ENCODE measurements at regions not wholly inside any gene's neighbourhood (a gene's known extent, or its start where the extent isn't known, plus 50 kb on each side); places are given as distances from the start of the nearest gene placed in this dataset.

GRCh38 chr21:36609654-36610053 is 89.3 kb upstream of the SIM2 start:
- H3K36me3 Mint-ChIP-seq (ENCODE audit: insufficient read depth, unreplicated experiment), result no peaks in the 10 kb centered on the region
- H3K27ac Mint-ChIP-seq (ENCODE audit: unreplicated experiment), result no peak overlapping the region
- no peak for DNase-seq
- H3K4me1 Mint-ChIP-seq (ENCODE audit: low read depth, unreplicated experiment), result no peaks in the 10 kb centered on the region
- BruUV-seq (replicated peaks), result no TSS peak
- intact Hi-C loops (cut with micrococcal nuclease; ENCODE audit: unreplicated experiment), result no loop called here
- peaks cover 68% of the 10 kb centered on the region for H3K27me3 Mint-ChIP-seq (ENCODE audit: unreplicated experiment)
- no peak overlapping the region for H3K4me3 Mint-ChIP-seq (ENCODE audit: low read depth, unreplicated experiment)
- H3K9me3 Mint-ChIP-seq (ENCODE audit: low read depth, unreplicated experiment), result no peaks in the 10 kb centered on the region
- no peak for TF ChIP-seq CTCF (IDR thresholded peaks at IDR 0.05; ENCODE audit: unreplicated experiment)
- CTCF ChIA-PET, result no interaction called here

- H3K27ac Mint-ChIP-seq (ENCODE audit: unreplicated experiment), result no peak overlapping the region
- BruUV-seq (replicated peaks), result no TSS peak
- CTCF ChIA-PET, result no interaction called here
- no peaks in the 10 kb centered on the region for H3K4me1 Mint-ChIP-seq (ENCODE audit: low read depth, unreplicated experiment)
- H3K36me3 Mint-ChIP-seq (ENCODE audit: insufficient read depth, unreplicated experiment), result no peaks in the 10 kb centered on the region
- no peak for DNase-seq
- peaks cover 66% of the 10 kb centered on the region for H3K27me3 Mint-ChIP-seq (ENCODE audit: unreplicated experiment)
- intact Hi-C loops (cut with micrococcal nuclease; ENCODE audit: unreplicated experiment), result no loop called here
- no peak overlapping the region for H3K4me3 Mint-ChIP-seq (ENCODE audit: low read depth, unreplicated experiment)
- no peak for TF ChIP-seq CTCF (IDR thresholded peaks at IDR 0.05; ENCODE audit: unreplicated experiment)
- H3K9me3 Mint-ChIP-seq (ENCODE audit: low read depth, unreplicated experiment), result no peaks in the 10 kb centered on the region
Observed at GRCh38 chr21:36610201-36610600, 88.7 kb upstream of the SIM2 start.

GRCh38 chr21:36610935-36611334 is 88.0 kb upstream of the SIM2 start:
- Mint-ChIP-seq H3K36me3 (ENCODE audit: insufficient read depth, unreplicated experiment) (no peaks in the 10 kb centered on the region), H3K27me3 (ENCODE audit: unreplicated experiment) (peaks cover 69% of the 10 kb centered on the region), H3K27ac (ENCODE audit: unreplicated experiment) (no peak overlapping the region), H3K4me3 (ENCODE audit: low read depth, unreplicated experiment) (no peak overlapping the region), H3K4me1 (ENCODE audit: low read depth, unreplicated experiment) (no peaks in the 10 kb centered on the region), H3K9me3 (ENCODE audit: low read depth, unreplicated experiment) (peaks cover 2% of the 10 kb centered on the region)
- intact Hi-C loops (cut with micrococcal nuclease; ENCODE audit: unreplicated experiment), result no loop called here
- no peak for TF ChIP-seq CTCF (IDR thresholded peaks at IDR 0.05; ENCODE audit: unreplicated experiment)
- no peak for DNase-seq
- BruUV-seq (replicated peaks), result no TSS peak
- CTCF ChIA-PET, result no interaction called here

GRCh38 chr21:36611379-36611778 is 87.5 kb upstream of the SIM2 start:
- H3K27me3 Mint-ChIP-seq (ENCODE audit: unreplicated experiment), result peaks cover 71% of the 10 kb centered on the region
- intact Hi-C loops (cut with micrococcal nuclease; ENCODE audit: unreplicated experiment), result no loop called here
- DNase-seq, result no peak
- no TSS peak for BruUV-seq (replicated peaks)
- H3K4me3 Mint-ChIP-seq (ENCODE audit: low read depth, unreplicated experiment), result no peak overlapping the region
- no peaks in the 10 kb centered on the region for H3K4me1 Mint-ChIP-seq (ENCODE audit: low read depth, unreplicated experiment)
- peaks cover 2% of the 10 kb centered on the region for H3K9me3 Mint-ChIP-seq (ENCODE audit: low read depth, unreplicated experiment)
- no peaks in the 10 kb centered on the region for H3K36me3 Mint-ChIP-seq (ENCODE audit: insufficient read depth, unreplicated experiment)
- no peak for TF ChIP-seq CTCF (IDR thresholded peaks at IDR 0.05; ENCODE audit: unreplicated experiment)
- CTCF ChIA-PET, result no interaction called here
- H3K27ac Mint-ChIP-seq (ENCODE audit: unreplicated experiment), result no peak overlapping the region

GRCh38 chr21:36613059-36613458 is 85.9 kb upstream of the SIM2 start:
- Mint-ChIP-seq H3K36me3 (ENCODE audit: insufficient read depth, unreplicated experiment) (no peaks in the 10 kb centered on the region), H3K4me1 (ENCODE audit: low read depth, unreplicated experiment) (no peaks in the 10 kb centered on the region), H3K9me3 (ENCODE audit: low read depth, unreplicated experiment) (peaks cover 7% of the 10 kb centered on the region), H3K27me3 (ENCODE audit: unreplicated experiment) (peaks cover 66% of the 10 kb centered on the region), H3K4me3 (ENCODE audit: low read depth, unreplicated experiment) (no peak overlapping the region), H3K27ac (ENCODE audit: unreplicated experiment) (no peak overlapping the region)
- no TSS peak for BruUV-seq (replicated peaks)
- no peak for TF ChIP-seq CTCF (IDR thresholded peaks at IDR 0.05; ENCODE audit: unreplicated experiment)
- DNase-seq, result no peak
- CTCF ChIA-PET, result no interaction called here
- intact Hi-C loops (cut with micrococcal nuclease; ENCODE audit: unreplicated experiment), result no loop called here

All from Calu3 (cell line).